NCI-H524 treated with DMSO at 0.1 percent for 48 hours (cell line): ENCODE measurements at regions not wholly inside any gene's neighbourhood (a gene's known extent, or its start where the extent isn't known, plus 50 kb on each side); places are given as distances from the start of the nearest gene placed in this dataset.

Experiments
- DNase-seq: peaks from one replicate; lab custom pipeline; 2025; lab: John Stamatoyannopoulos, UW

DNA sequence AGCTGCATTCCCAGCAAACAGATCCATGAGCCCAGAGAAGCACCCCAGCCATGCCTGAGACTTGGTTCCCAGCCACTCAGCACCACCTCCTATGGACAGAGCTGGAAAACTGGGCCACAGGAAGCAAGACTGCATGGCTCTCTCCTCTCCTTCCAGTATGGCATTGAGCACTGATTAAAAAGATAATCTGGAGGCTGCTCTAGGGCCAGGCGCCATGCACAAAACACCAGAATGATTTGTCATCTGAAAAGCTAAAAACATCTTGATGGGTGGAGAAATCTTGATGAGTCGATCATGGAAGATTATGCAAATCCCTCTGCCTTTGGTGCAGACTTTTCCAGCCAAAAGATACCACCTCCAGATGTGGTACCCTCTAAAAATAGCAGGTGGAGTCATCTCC is 62.7 kb upstream of the MRPS22 start:
- DNase-seq = no peak

- peak; percentile 99 for DNase-seq
These were observed 62.2 kb upstream of the MRPS22 start for GRCh38 chr3:139281522-139282196.

- DNase-seq = no peak
These were observed 60.5 kb upstream of the MRPS22 start for GRCh38 chr3:139283301-139283700.

DNA sequence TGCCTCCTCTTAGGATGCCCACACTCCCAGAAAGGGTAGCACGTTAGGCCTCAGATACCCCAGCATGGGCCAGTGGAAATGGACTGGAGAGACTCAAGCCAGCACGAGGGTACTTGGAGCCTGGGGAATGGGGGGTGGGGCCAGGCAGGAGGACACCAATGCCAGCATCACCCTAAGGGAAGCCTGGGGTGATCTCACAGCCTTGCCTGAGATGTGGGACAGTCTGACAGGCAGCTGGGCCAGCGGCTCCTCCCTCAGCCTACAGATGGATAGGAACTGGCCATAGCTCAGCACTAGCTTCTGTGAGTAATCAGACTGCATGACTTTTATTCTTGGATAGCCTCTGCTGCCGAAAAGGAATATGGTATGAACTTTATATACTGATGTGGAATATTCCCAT is 59.6 kb upstream of the MRPS22 start:
- no peak for DNase-seq

DNA sequence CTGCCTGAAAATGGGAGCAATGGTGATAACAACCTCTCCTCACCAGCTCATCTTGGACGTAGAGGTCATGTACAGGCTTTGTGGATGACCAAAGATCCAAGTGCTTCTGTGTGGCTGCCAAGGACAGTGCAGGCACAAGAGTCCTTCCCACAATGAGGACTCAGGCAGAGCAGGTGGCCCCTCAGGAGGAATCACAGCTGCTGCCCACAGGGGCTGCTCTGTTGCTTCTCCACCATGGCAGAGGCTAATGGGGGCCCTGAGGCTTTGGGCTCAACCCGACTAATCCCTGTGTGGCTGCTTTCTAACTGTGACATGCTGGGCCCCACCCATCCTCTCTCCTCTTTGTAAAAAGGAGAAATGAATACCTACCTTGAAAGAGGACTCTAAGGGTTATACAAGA is 58.1 kb upstream of the MRPS22 start:
- DNase-seq = no peak

GRCh38 chr3:139286241-139286640 is 57.6 kb upstream of the MRPS22 start:
- DNase-seq = no peak

DNA sequence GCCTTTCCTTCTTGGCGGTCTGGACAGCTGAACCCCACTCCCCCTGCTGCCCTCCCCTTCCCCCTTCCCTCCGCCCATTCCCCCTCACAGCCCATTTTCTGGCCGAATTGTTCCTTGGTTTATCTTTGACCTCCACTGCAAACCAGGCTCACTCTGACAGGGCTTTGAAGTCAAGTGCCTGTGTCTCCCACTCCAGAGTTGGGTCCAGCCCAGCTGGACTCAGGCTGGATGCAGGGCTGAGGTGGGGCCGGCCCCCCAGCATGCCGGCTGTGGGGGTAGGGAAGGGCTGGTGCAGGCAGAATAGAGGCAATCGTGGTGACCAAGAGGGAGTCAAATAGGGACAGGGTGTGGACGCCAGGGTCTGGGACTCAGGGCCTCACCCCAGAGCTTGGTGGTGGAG is 57.0 kb upstream of the MRPS22 start:
- DNase-seq = no peak

GRCh38 chr3:139287557-139287956 is 56.3 kb upstream of the MRPS22 start:
- DNase-seq = no peak

- no peak for DNase-seq
These were observed 55.5 kb upstream of the MRPS22 start for GRCh38 chr3:139288266-139288821.

GRCh38 chr3:139289860-139290524 is 53.8 kb upstream of the MRPS22 start:
- DNase-seq = no peak

DNA sequence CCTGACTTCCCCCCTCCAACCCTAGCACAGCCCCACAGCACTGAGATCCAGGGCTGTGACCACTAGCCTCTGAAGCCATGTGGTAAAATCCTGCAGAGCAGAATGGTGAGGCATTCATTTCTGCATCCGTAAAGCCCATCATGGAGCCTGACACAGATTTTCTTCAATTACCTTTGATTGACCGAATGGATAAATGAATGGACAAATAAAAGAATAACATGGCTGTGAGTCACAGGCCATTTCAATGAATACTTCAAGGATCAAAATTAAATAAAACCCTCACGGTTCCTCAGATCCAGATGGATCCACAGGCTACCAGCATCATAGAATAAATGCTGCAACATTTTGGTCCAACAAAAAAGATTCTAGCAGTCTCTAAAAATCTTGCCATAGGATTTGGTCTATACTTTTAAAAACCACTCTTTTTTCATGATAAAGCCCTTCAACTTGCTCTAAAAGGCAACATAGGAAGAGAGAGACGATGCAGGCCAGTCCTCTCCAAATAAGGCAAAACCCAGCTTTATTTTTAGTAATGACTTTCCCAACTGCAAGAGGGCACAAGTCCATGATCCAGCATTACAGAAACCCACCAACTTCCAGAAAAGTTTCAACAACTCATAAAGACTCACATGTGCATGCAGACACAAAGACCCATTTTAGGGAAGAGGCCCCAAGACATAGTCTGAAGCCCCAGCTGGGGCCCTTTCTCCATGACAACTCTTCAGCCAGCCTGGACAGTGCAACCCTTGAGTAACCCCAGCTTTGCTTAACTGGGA is 52.4 kb upstream of the MRPS22 start:
- DNase-seq = no peak

DNA sequence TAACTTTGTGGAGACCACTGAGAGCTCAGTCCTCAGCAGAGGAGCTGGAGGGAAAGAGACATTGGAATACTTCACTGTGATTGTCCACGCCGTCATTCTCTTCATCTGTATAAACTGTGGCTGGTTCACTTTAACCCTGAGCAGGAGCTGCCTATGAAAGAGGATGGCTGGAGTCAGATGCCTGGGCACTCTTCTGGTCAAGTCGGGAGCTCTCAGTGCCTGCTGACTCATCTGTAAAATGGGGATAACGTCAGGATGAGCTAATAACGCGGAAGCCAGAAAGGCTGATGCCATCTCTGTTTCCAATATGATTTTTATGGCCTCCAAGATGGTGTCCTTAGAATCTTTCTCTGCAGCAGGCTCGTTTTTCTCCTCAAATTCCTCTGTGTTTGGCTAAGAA is 51.6 kb upstream of the MRPS22 start:
- DNase-seq = no peak

- DNase-seq = no peak
These were observed 50.8 kb upstream of the MRPS22 start for GRCh38 chr3:139292711-139293664.

DNA sequence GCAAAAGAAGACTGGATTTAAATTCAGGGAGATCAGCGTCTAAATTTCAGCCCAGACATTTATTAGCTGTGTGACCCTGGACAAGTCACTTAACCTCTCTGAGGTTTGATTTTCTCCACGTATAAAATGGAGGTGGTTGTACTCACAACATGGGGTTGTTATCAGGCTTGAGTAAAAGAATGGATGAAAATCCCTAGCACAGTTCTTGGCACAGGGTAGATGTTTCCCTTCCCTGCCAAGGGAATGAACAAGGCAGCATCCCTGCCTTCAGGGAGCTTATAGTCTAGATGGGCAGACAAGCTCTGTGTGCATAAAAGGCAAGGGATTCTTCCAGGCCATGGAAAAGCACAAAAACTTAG is 50.2 kb upstream of the MRPS22 start:
- DNase-seq = no peak
